Skeletal muscle tissue (tissue), 3 donors: ENCODE measurements at regions not wholly inside any gene's neighbourhood (a gene's known extent, or its start where the extent isn't known, plus 50 kb on each side); places are given as distances from the start of the nearest gene placed in this dataset.

Experiments
- H3K27ac ChIP-seq: one replicate; pipeline ENCODE4 v1.7.0; 2013; ENCODE audit warnings: mild to moderate bottlenecking, low read depth, low read length, inconsistent platforms
- H3K27me3 ChIP-seq, 3 donors: one replicate each; pipeline ENCODE4 v1.7.0; 2013; ENCODE audit warnings: low read length in 3 of 3; ENCODE audit not compliant: control insufficient read depth in 3 of 3, insufficient read depth in 3 of 3
- H3K36me3 ChIP-seq, 3 donors: one replicate each; pipeline ENCODE4 v1.7.0; 2013; ENCODE audit warnings: low read length in 3 of 3; ENCODE audit not compliant: control insufficient read depth in 3 of 3, insufficient read depth in 3 of 3
- H3K4me1 ChIP-seq, 3 donors: one replicate each; pipeline ENCODE4 v1.7.0; 2013; ENCODE audit warnings: low read length in 3 of 3, mild to moderate bottlenecking in 3 of 3; ENCODE audit not compliant: control insufficient read depth in 3 of 3, insufficient read depth in 3 of 3
- H3K4me3 ChIP-seq, 3 donors: one replicate each; pipeline ENCODE4 v1.7.0; 2013; ENCODE audit warnings: low read length in 3 of 3
- H3K9ac ChIP-seq, 3 donors: one replicate each; pipeline ENCODE4 v1.7.0; 2013; ENCODE audit warnings: low read length in 3 of 3, mild to moderate bottlenecking in 3 of 3, moderate library complexity in 2 of 3, low read depth in 1 of 3
- H3K9me3 ChIP-seq, 3 donors: one replicate each; pipeline ENCODE4 v1.7.0; 2013; ENCODE audit warnings: low read length in 3 of 3; ENCODE audit not compliant: control insufficient read depth in 3 of 3
- donor health status: Osteomylitis.

- Histone ChIP-seq H3K9ac (no peak overlapping the region), H3K27me3 (no peaks in the 10 kb centered on the region), H3K36me3 (no peaks in the 10 kb centered on the region), H3K9me3 (no peaks in the 10 kb centered on the region), H3K4me3 (no peak overlapping the region), H3K27ac (no peak overlapping the region), H3K4me1 (no peaks in the 10 kb centered on the region)
These were observed 934.6 kb upstream of the CDH8 start for GRCh38 chr16:62970851-62971250.

GRCh38 chr16:62969711-62970318, 933.6 kb upstream of the CDH8 start:
- no peaks in the 10 kb centered on the region for H3K36me3 ChIP-seq
- H3K9ac ChIP-seq: no peak overlapping the region
- no peaks in the 10 kb centered on the region for H3K9me3 ChIP-seq

GRCh38 chr16:62967611-62968010, 931.4 kb upstream of the CDH8 start:
- H3K27me3 ChIP-seq: no peaks in the 10 kb centered on the region

More at GRCh38 chr16:62969711-62970318, 933.6 kb upstream of the CDH8 start:
- H3K27ac ChIP-seq: no peak overlapping the region
- H3K4me3 ChIP-seq: no peak overlapping the region
- H3K4me1 ChIP-seq: no peaks in the 10 kb centered on the region
- H3K27me3 ChIP-seq: no peaks in the 10 kb centered on the region

GRCh38 chr16:62967163-62967562, 930.9 kb upstream of the CDH8 start:
- Histone ChIP-seq H3K27me3 (no peaks in the 10 kb centered on the region), H3K27ac (no peak overlapping the region), H3K36me3 (no peaks in the 10 kb centered on the region), H3K9me3 (no peaks in the 10 kb centered on the region), H3K9ac (no peak overlapping the region), H3K4me1 (no peaks in the 10 kb centered on the region), H3K4me3 (no peak overlapping the region)

More at GRCh38 chr16:62967611-62968010, 931.4 kb upstream of the CDH8 start:
- Histone ChIP-seq H3K9me3 (no peaks in the 10 kb centered on the region), H3K27ac (no peak overlapping the region), H3K9ac (no peak overlapping the region), H3K4me1 (no peaks in the 10 kb centered on the region), H3K36me3 (no peaks in the 10 kb centered on the region), H3K4me3 (no peak overlapping the region)

GRCh38 chr16:62966626-62967025, 930.4 kb upstream of the CDH8 start:
- H3K27me3 ChIP-seq: no peaks in the 10 kb centered on the region
- no peaks in the 10 kb centered on the region for H3K4me1 ChIP-seq
- no peak overlapping the region for H3K4me3 ChIP-seq
- H3K27ac ChIP-seq: no peak overlapping the region
- no peaks in the 10 kb centered on the region for H3K9me3 ChIP-seq
- no peaks in the 10 kb centered on the region for H3K36me3 ChIP-seq
- no peak overlapping the region for H3K9ac ChIP-seq

- Histone ChIP-seq H3K9me3 (no peaks in the 10 kb centered on the region), H3K27me3 (no peaks in the 10 kb centered on the region), H3K27ac (no peak overlapping the region), H3K4me1 (no peaks in the 10 kb centered on the region), H3K36me3 (no peaks in the 10 kb centered on the region), H3K4me3 (no peak overlapping the region), H3K9ac (no peak overlapping the region)
These were observed 929.6 kb upstream of the CDH8 start for GRCh38 chr16:62965831-62966230.

- no peaks in the 10 kb centered on the region for H3K4me1 ChIP-seq
- no peak overlapping the region for H3K4me3 ChIP-seq
- no peaks in the 10 kb centered on the region for H3K9me3 ChIP-seq
- no peaks in the 10 kb centered on the region for H3K36me3 ChIP-seq
- no peak overlapping the region for H3K9ac ChIP-seq
- no peaks in the 10 kb centered on the region for H3K27me3 ChIP-seq
- H3K27ac ChIP-seq: no peak overlapping the region
These were observed 927.6 kb upstream of the CDH8 start for GRCh38 chr16:62963846-62964245.

- Histone ChIP-seq H3K27ac (no peak overlapping the region), H3K27me3 (no peaks in the 10 kb centered on the region), H3K9me3 (no peaks in the 10 kb centered on the region), H3K36me3 (no peaks in the 10 kb centered on the region), H3K9ac (no peak overlapping the region), H3K4me3 (no peak overlapping the region), H3K4me1 (no peaks in the 10 kb centered on the region)
These were observed 918.8 kb upstream of the CDH8 start for GRCh38 chr16:62955033-62955349.

GRCh38 chr16:62954144-62955032, 918.1 kb upstream of the CDH8 start:
- H3K9ac ChIP-seq: no peak overlapping the region
- H3K36me3 ChIP-seq: no peaks in the 10 kb centered on the region
- H3K27me3 ChIP-seq: no peaks in the 10 kb centered on the region
- no peaks in the 10 kb centered on the region for H3K9me3 ChIP-seq
- no peaks in the 10 kb centered on the region for H3K4me1 ChIP-seq
- no peak overlapping the region for H3K4me3 ChIP-seq
- no peak overlapping the region for H3K27ac ChIP-seq

- Histone ChIP-seq H3K4me3 (no peak overlapping the region), H3K36me3 (no peaks in the 10 kb centered on the region), H3K9ac (no peak overlapping the region), H3K9me3 (no peaks in the 10 kb centered on the region), H3K27ac (no peak overlapping the region), H3K27me3 (no peaks in the 10 kb centered on the region), H3K4me1 (no peaks in the 10 kb centered on the region)
These were observed 914.1 kb upstream of the CDH8 start for GRCh38 chr16:62950351-62950750.
